HG02981 (cell line): ENCODE measurements at regions not wholly inside any gene's neighbourhood (a gene's known extent, or its start where the extent isn't known, plus 50 kb on each side); places are given as distances from the start of the nearest gene placed in this dataset.
A peak's percentile ranks its signal among the peaks of the same experiment; 100 is the strongest.

ENCODE experiments used
- ATAC-seq: cut with Tn5 transposase; IDR thresholded peaks from one replicate; pipeline ENCODE4 v1.9.1; 2021; ENCODE audit warnings: mild to moderate bottlenecking, moderate library complexity; ENCODE audit not compliant: unreplicated experiment

DNA sequence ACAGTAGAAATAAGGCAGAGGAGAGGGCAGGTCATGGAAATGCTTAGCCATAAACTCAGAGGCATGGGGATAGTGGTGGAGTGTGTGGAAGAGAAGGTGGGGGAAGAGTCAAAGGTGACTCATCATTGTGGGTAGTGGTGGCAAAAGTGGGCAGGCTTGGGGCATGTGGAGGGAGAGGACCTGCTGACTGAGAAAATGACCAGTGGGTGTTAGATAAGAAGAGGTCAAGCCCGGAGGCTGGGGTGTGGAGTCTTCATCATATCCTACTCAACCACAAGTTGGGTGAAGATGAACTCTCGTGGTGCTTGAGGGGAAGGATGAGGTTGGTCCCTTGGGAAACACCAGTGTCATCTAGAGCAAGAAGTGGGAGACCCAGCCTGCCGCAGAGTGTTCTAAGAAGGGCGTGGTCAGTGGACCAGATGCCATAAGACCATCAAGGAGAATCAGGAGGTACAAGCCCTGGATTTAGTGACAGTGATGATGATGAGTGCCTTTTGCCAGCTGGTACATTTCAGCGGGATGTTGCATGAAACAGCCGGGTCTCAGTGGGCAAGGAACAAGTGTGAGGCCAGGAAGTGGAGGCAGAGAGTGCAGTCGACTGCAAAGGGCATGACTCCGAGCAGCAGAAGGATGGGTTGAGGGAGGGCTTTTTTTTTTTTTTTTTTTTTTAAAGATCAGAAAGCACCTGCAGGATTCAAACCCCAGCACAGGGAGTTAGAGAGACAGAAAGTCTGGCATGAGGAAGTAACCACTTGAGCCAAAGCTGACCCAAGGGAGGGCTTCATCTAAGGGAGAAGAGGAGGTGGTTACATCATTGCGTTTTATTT lies 122.6 kb upstream of the SPRED2 start:
- ATAC-seq = peak; percentile 59

DNA sequence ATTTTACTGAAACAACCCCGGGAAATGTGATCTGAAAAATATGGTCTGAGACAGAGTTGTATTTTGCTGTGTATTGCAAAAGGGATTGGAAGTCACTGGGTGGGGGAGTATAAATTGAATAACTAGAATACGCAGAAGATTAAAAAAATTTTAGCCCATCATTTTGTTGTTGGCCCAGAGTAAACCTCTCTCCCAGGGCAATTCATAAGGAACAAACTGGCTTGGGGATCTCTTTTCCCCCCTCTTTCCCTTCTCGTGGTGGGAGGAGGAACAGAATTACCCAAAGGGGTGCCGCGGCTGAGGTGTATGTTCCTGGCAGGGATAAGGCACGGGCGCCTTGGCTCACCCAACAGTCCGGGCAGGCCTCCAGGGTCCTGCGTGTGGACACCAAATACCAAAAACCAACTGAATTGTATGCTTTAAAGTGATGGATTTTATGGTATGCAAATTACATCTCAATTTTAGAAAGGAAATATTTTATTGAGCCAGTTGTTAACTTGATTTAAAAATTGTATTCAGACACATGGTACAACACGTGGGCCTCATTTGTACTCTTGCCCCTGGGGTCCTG lies 121.2 kb upstream of the SPRED2 start:
- no peak for ATAC-seq

DNA sequence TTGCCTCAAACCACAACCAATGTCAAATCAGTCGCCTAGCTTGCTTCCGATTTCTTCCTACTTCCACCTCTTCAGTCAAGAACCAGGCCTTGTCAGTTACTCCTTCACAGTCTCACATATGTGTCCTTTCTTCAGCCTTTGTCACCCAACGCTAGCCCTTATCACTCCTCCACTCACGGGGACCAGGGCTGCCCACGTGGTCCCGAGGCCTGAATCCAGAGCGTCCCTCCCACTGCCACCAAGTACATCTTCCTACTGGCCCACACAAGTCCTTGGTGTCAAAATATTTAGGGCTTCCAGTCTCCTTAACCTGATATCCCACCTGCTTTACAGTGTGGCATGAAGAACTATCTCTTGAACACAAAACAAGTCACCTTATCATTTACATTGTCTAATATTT lies 119.1 kb upstream of the SPRED2 start:
- no peak for ATAC-seq

DNA sequence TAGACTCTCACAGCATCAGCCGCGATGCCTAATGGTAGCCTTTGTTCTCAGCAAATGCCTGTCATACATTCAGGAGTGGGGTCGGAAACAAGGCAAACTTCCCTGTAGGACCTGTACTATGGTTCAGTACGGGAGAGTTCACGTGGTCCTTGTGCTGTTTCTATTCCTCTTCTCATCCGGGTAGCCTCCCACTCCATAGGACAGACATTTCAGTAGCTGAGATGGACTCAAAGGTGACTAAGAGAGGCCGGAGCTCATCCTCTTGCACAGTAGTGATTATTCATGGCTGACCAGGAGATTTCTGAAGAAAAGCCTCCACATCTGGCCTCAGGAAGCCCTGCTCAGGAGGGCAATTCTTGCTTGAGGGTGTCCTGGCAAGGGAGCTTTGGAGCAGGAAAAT lies 117.8 kb upstream of the SPRED2 start:
- no peak for ATAC-seq

DNA sequence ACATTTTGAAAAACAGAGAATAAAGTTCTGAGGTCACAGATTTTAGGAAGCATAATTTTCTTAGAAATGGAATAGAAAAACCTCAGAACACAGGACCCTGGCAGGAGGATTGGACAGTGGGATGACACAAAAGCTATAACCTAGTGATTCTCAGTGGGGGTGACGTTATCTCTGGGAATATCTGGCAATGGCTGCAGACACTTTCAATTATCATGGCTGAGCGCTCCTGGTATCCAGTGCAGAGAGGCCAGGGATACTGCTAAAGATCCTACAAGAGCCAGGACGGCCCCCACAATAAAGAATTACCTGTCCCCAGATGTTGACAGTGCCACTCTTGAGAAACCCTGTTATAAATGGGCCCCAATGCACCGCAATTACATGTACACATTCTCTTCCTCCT lies 117.2 kb upstream of the SPRED2 start:
- ATAC-seq = no peak

DNA sequence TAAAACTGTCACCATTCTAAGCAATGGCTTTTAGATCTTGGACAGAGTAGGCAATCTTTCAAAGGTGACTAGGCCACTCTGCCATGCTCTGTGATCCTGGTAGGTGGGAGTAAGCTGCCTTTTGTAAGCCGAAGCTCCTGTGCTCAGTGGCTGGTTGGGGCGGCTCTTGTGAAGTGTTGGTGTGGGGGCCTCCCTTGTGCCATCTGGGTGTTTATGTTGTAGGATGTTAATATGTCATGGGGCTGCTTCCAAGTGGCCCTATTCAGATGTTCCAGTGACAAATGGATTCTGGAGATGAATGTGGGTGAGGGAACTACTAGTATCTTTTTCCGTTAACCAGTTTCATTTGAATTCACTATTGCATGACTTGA lies 116.8 kb upstream of the SPRED2 start:
- ATAC-seq = no peak

DNA sequence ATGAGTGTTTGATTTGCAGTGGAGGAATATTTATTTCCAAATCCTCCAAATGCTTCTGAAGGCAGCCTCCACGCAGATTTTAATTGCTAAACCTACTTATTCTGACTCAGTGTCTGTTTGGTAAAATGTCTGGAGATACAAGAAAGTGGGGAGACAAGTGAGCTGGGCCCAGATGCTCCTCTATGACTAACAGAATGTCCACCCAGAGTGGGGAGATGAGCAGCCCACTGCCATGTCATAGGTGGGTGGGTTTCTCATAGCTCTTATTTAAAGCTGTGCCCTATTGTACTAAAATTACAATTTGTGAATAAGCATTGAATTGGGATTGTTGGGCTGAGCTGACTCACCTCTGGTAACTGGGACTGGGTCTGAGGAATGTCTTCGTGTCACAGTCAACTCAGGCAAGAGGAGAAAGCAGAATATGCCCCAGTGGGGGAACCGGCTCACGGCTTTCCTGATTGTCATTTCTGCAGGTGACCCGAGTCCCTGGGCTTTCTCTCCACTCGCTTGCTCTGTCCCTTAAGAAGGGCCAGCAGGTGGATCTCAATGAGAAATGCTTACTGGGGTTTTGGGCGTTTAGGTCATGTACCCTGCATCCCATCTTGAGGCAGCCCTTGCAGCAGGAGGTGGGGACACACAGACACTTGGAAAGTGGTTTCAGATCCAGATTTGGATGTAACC lies 116.3 kb upstream of the SPRED2 start:
- ATAC-seq = no peak

DNA sequence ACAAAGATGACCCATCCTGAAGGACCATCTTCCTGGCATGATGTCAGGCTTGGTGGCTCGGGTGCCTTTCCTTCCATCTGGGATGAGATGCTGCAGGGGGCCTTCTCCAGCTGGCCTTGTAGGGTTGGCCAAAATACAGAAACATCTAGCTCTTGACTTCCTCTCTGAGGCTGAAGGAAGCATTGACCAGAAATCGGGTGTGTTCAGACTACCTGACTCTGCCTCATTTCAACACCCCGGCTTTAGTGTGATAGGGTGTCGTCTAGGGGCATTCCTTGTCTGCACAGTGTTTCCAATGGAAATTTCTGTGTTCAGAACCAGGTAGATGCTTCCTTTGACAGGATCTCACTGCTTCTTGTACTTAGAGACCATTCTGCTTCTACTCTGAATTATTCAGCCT lies 115.7 kb upstream of the SPRED2 start:
- no peak for ATAC-seq

DNA sequence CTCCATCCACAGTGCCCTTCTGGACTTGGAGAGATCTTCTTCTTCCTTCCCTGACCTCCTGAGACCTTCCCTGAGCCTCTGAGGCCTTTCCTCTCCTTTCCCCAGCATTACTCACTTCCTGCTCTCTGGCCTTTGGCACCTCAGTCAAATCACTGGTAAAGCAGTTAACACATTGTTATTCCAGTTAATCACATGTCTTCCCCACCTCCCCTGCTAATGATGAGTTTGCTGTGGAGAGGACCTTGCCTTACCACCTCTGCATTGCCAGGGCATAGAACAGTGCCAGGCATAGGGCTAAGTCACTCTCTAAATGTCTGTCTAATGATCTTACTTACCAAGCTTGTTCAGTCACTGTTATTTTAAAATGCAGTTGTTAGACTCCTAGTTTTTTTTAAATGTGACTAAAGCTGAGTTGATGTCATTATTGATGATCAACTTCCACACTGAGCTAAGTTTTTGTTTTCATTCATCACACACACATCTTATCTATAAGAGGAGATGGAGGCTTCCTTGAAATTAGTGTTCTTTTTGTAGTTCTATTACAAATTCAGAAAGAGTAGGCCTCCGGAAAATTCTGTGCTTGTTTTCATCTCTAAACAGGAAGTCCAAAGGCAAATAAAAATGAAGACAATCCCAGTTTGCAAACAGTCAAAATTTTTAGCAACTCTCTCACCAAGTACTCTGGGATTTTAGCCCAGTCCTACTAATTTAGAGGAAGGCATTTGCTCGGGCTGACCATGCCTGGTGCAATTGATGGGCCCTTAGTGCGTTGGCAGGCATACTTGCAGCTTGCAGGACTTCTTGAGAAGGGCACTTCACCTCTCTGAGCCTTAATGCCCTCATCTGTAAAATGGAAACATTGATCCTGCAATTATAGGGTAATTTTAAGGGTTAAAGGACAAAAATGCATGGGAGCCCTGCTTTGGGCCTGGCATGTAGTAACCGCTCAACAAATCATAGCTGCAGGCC lies 113.7 kb upstream of the SPRED2 start:
- ATAC-seq = no peak

DNA sequence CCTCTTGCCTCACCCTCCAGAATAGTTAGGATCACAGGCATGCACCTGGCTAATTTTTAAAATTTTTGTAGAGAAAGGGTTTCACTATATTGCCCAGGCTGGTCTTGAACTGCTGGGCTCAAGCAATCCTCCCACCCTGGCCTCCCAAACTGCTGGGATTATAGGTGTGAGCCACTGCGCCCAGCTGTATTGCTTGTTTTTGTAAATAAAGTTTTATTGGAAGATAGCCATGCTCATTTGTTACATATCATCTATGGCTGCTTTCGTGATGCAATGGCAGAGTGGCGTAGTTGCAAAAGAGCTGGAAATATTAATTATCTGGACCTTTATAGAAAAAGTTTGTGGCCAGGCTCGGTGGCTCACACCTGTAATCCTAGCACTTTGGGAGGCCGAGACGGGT lies 109.4 kb upstream of the SPRED2 start:
- ATAC-seq = no peak

DNA sequence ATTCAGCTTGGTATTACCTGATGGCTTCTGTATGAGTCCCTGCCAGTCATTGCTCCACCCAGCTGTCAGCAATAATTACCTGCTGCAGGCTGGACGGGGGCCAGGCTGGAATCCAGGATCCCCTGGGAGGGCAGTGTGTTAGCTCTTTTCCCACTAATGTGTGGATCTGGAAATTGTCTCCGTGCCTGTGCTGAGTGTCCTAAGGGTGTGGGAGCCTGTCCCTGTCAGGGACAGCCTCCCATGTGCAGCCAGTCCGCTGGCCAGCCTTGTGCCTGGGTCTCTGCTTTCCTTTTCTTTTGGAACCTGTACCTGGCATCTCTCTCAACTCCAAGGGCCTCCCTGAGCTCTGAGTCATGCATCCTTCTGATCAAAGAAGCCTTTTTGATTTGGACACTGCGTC lies 107.2 kb upstream of the SPRED2 start:
- no peak for ATAC-seq

DNA sequence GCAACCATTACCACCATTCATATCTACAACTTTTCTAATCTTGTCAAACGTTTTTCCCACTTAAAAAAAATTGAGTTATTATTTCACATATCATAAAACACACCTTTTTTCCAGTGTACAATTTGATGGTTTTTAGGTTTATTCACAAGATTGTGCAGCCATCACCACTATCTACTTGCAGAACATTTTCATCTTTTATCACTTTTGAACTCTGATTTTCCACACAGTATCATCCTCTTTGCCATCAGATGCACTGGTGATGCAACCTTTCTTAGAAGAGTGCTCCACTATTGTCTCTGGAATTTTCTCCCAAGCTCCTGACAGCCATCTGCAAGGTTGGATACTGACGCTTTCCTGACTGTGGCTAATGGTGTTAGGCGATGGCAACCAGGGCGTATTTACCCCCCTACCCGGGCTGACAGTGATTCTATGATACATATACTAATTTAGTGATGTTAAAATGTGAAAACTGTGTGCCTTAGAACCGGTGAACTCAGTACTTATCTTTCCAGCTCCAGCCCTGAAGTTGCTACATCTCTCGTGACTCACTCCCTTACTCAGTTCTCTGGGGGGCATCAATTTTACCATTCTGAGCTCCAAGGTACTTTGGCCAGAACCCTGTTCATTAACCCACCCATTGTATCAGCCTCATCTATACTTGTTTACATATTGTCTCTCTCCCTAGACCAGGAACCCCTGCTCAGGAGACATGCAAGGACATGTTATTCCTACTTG lies 105.4 kb upstream of the SPRED2 start:
- no peak for ATAC-seq

DNA sequence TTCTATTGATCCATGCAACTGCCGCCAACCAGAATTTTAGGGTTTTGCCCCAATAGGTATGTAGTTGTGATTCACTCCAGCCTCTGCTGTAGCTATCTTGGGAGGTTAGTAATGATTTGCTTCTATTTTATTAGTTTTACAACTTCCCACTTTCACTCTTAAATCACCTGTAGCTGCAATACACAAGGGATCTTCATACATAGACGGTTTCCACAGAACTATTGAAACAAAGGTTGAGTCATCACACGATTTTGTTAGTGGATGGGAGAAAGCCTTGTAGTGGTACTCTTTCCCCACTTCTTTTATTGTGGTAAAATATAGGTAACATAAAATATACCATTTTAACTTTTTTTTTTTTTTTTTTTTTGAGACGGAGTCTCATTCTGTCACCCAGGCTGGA lies 104.2 kb upstream of the SPRED2 start:
- peak; percentile 74 for ATAC-seq

DNA sequence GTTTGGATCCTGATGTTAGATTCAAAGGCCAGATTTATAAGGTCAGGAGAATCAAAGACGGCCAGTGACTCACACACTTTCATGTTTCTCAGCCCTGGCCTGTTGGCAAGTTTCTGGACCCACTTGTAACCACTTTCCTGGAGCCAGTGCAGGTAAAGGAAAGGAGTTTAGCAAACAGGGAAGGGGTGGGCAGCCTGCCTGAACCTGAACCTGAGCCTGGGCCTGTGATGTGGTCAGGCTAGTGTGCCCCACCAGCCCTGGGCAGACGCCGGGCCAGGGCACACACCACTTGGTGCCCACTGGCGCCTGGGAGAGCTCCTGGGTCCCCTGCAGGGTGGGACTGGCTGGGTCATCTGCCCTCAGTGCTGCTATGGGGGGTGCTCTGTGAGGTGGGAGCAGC lies 100.5 kb upstream of the SPRED2 start:
- ATAC-seq = no peak

DNA sequence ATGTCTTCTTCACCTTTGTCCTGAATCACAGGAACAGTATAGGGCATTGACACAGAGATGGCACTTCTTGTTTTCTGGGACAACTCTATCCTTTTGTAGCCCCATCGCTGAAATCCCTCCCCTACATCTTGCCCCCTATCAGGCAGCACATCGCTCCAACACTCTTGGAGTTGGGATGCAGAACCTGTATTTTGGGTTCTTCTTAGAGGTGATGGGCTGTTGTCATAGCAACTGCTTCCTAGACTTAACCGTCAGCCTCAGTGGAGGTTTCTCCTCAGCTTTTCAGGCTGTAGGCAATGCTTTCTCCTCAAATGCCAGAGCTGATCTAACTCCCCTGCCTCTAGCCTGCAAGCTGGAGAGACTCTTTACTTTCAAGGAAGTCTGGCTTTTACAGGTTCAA lies 99.9 kb upstream of the SPRED2 start:
- ATAC-seq = no peak

DNA sequence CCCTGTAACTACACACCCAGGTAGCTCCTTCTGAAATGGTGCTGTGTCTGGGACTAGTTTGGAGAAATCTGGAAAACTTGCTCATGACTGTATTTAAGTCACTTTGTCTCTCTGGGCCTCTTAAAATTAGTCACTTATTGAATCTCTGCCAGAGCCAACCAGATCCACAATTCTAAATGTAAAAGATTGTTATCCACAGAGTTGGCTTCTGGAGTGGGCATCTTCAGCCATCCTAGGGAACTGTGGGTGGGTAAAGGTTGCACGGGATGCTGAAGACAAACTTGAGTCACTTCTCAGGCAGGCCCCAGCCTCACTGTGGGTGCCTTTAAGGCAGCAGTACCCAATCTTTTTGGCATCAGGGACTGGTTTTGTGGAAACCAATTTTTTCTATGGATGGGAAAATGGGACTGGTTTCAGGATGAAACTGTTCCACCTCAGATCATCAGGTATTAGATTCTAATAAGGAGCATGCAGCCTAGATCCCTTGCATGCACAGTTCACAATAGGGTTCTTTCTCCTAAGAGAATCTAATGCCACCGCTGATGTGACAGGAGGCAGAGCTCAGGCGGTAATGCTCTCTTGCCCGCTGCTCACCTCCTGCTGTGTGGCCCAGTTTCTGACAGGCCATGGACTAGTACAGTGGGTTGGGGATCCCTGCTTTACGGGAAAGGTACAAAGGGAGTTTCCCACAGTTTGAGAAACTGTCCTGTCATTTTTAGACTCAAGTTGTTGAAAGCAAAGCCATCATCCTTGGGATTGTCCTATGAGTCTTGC lies 98.3 kb upstream of the SPRED2 start:
- ATAC-seq = no peak

DNA sequence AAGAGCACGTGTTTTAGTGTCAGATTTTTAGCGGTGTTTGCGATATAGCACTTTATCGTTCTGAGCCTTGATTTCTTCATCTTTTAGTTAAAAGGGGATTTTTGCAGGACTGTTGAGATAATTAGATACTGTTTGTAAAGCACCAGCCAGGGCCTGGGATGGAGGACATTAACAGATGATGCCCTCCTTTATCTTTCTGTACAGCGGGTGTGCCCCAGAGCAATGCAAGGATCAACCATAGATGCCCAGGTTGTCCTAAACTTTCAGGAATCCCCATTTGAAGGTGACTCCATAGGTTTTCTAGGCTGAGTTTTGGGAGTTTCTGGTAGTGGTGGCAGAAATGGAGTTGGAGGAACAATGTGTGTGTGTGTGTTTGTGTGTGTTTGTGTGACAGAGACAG lies 97.0 kb upstream of the SPRED2 start:
- ATAC-seq = no peak

DNA sequence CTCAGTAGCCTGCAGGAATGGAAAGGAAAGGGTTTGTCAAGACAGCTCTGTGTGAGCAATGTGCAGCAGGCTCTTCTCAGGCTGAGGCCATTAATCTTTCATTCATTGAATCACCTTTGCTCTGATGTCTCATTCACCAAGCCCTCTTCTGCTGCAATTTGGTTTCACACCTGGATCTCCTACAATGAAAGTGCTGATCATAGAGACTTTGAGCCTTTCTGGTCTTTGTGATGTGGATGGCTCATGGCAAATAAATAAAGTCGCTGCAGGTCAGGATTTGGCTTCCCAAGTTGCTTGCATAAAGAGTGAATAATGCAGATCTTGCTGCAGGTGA lies 95.8 kb upstream of the SPRED2 start:
- no peak for ATAC-seq

DNA sequence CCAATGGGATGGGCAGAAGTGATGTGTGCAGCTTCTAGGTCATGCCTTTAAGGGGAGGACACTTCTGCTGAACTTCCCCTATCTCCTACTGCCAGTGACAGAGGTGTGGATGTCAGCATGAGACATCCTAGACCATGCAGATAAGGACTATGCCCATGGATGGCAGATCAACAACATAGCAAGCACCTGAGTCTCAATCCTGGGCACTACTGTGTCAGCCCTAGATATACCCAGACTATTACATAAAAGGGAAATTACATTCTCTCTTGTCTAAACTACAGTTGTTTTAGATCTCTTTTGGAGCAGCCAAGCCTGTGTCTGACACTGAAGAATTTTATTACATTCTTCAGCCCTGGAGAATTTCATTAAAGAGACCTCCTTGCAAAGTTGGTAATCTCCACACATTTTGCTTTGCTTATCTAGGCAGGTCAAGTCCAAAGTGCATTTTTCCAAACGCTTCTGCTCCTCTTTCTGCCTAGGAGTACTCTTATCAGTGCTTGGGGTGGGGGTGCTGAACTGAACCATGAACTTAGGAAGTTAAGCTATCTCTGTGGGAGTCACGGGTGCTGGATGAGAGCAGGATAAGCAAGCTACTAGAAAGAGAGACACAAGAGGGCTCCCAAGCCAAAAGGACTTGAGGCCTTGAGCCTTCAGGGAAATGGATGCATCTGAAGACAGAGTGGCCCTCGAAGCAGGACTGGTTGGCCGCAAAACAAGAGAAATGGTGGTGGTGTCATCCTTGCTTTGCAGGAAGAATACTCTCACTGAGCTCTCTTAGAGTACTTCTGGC lies 95.2 kb upstream of the SPRED2 start:
- no peak for ATAC-seq
